IMR-90 (cell line): ENCODE measurements at regions not wholly inside any gene's neighbourhood (a gene's known extent, or its start where the extent isn't known, plus 50 kb on each side); places are given as distances from the start of the nearest gene placed in this dataset.

Experiments
- ATAC-seq: fragments of 200-7000 bp; cut with Tn5 transposase; 2 replicates; pipeline ENCODE4 v1.9.1; 2020; ENCODE audit warnings: low read depth, mild to moderate bottlenecking, moderate library complexity
- BruUV-seq: library from RNA; stranded (reverse); fragments of 400-500 nt; replicated peaks from 2 replicates; lab custom pipeline; 2021; lab: Mats Ljungman, UMichigan
- CTCF ChIA-PET: fragments of 300-600 bp; formaldehyde crosslinking; extraction: SDS; loops from one replicate; lab custom pipeline; 2021; ENCODE audit warnings: antibody characterized with exemption; lab: Yijun Ruan, JAX
- POLR2A ChIA-PET: fragments of 300-600 bp; sonication (Branson Sonifier 250); formaldehyde crosslinking; loops from one replicate; lab custom pipeline; 2022; ENCODE audit warnings: antibody characterized with exemption; ENCODE audit not compliant: unreplicated experiment; lab: Charles Lee
- DNase-seq: peaks from one replicate; pipeline ENCODE4 v3.0.0; 2013
- H2AFZ ChIP-seq: replicated peaks from 2 replicates; pipeline ENCODE3; 2013; ENCODE audit warnings: low read length, mild to moderate bottlenecking; ENCODE audit not compliant: poor library complexity
- H2AK5ac ChIP-seq: 2 replicates; pipeline ENCODE4 v1.6.1; 2013; ENCODE audit warnings: low read depth, low read length, inconsistent platforms
- H2AK9ac ChIP-seq: replicated peaks from 2 replicates; pipeline ENCODE3; 2013; ENCODE audit warnings: mild to moderate bottlenecking, low read depth, low read length, moderate library complexity; ENCODE audit not compliant: poor library complexity
- H2BK120ac ChIP-seq: 2 replicates; pipeline ENCODE4 v1.6.1; 2013; ENCODE audit warnings: low read depth, low read length, inconsistent platforms
- H2BK15ac ChIP-seq: 3 replicates; pipeline ENCODE4 v1.6.1; 2013; ENCODE audit warnings: low read depth, low read length, inconsistent platforms
- H2BK20ac ChIP-seq: 2 replicates; pipeline ENCODE4 v1.6.1; 2013; ENCODE audit warnings: low read depth, mild to moderate bottlenecking, inconsistent platforms, low read length, moderate library complexity
- H2BK5ac ChIP-seq: 2 replicates; pipeline ENCODE4 v1.6.1; 2013; ENCODE audit warnings: mild to moderate bottlenecking, low read depth, low read length, inconsistent platforms; ENCODE audit not compliant: poor library complexity, severe bottlenecking
- H3K14ac ChIP-seq: replicated peaks from 2 replicates; pipeline ENCODE4 v1.6.1; 2013; ENCODE audit warnings: low read depth, low read length, inconsistent platforms
- H3K18ac ChIP-seq: 2 replicates; pipeline ENCODE4 v1.6.1; 2013; ENCODE audit warnings: low read depth, low read length, control low read depth
- H3K23ac ChIP-seq: 2 replicates; pipeline ENCODE4 v1.6.1; 2013; ENCODE audit warnings: low read depth, low read length, inconsistent platforms
- H3K27ac ChIP-seq: 2 replicates; pipeline ENCODE4 v1.5.1; 2013; ENCODE audit warnings: mild to moderate bottlenecking, control low read depth, low read length; ENCODE audit not compliant: insufficient read depth
- H3K27me3 ChIP-seq: 2 replicates; pipeline ENCODE4 v1.6.1; 2013; ENCODE audit warnings: low read length; ENCODE audit not compliant: control insufficient read depth, insufficient read depth
- H3K36me3 ChIP-seq: 2 replicates; pipeline ENCODE4 v1.6.1; 2013; ENCODE audit warnings: low read length, mixed read lengths; ENCODE audit not compliant: control insufficient read depth, insufficient read depth
- H3K4ac ChIP-seq: 2 replicates; pipeline ENCODE4 v1.6.1; 2013; ENCODE audit warnings: low read depth, low read length, inconsistent platforms
- H3K4me1 ChIP-seq: 2 replicates; pipeline ENCODE4 v1.6.1; 2013; ENCODE audit warnings: low read length, mixed read lengths; ENCODE audit not compliant: control insufficient read depth, insufficient read depth
- H3K4me2 ChIP-seq: 2 replicates; pipeline ENCODE4 v1.6.1; 2013; ENCODE audit warnings: low read depth, mild to moderate bottlenecking, control low read depth, low read length, moderate library complexity
- H3K4me3 ChIP-seq: 2 replicates; pipeline ENCODE4 v1.5.1; 2013; ENCODE audit warnings: low read depth, mild to moderate bottlenecking, control low read depth, low read length, moderate library complexity; ENCODE audit not compliant: insufficient read depth
- H3K56ac ChIP-seq: 2 replicates; pipeline ENCODE4 v1.6.1; 2013; ENCODE audit warnings: low read length, inconsistent platforms; ENCODE audit not compliant: insufficient read depth; ENCODE audit errors: extremely low read depth
- H3K79me1 ChIP-seq, 2 experiments: 2 replicates each; pipeline ENCODE4 v1.6.1; 2013; ENCODE audit warnings: low read length in 2 of 2, inconsistent platforms in 1 of 2, low read depth in 1 of 2
- H3K9ac ChIP-seq: 2 replicates; pipeline ENCODE4 v1.6.1; 2013; ENCODE audit warnings: low read depth, low read length, control low read depth
- H3K9me1 ChIP-seq: 2 replicates; pipeline ENCODE4 v1.6.1; 2013; ENCODE audit warnings: low read length, inconsistent platforms; ENCODE audit not compliant: insufficient read depth
- H3K9me3 ChIP-seq: 2 replicates; pipeline ENCODE4 v1.6.1; 2013; ENCODE audit warnings: low read length; ENCODE audit not compliant: control insufficient read depth, insufficient read depth
- H4K20me1 ChIP-seq: 2 replicates; pipeline ENCODE4 v1.6.1; 2013; ENCODE audit warnings: low read length, inconsistent platforms; ENCODE audit not compliant: insufficient read depth
- H4K5ac ChIP-seq: 2 replicates; pipeline ENCODE4 v1.6.1; 2013; ENCODE audit warnings: mild to moderate bottlenecking, low read depth, low read length, control low read depth
- H4K8ac ChIP-seq, 2 experiments: 2 replicates each; pipeline ENCODE4 v1.6.1; 2013; ENCODE audit warnings: low read depth in 2 of 2, low read length in 2 of 2, control low read depth in 1 of 2, inconsistent platforms in 1 of 2
- H4K91ac ChIP-seq: 2 replicates; pipeline ENCODE4 v1.6.1; 2013; ENCODE audit warnings: low read depth, low read length, inconsistent platforms; ENCODE audit not compliant: insufficient read depth
- FOS ChIP-seq: fragments of 150-350 bp; IDR thresholded peaks from 2 replicates; pipeline ENCODE4 v1.6.1; 2016; ENCODE audit warnings: low read depth, low read length
- NFE2L2 ChIP-seq: fragments of 150-350 bp; IDR thresholded peaks from 2 replicates; pipeline ENCODE4 v1.6.1; 2016; ENCODE audit warnings: low read depth, mild to moderate bottlenecking, low read length
- RAD21 ChIP-seq: IDR thresholded peaks from 2 replicates; pipeline ENCODE4 v1.6.1; 2012; ENCODE audit warnings: low read length, improper control_type of control experiment
- RCOR1 ChIP-seq: IDR thresholded peaks from 2 replicates; pipeline ENCODE4 v1.6.1; 2012; ENCODE audit warnings: mild to moderate bottlenecking, low read length, improper control_type of control experiment; ENCODE audit not compliant: insufficient replicate concordance
- SMC3 ChIP-seq: fragments of 150-350 bp; IDR thresholded peaks from 2 replicates; pipeline ENCODE4 v1.6.1; 2016; ENCODE audit warnings: low read depth, mild to moderate bottlenecking, antibody characterized with exemption, low read length, moderate library complexity
- WGBS, 2 experiments: methylation state at CpG; one replicate each; pipeline versions ENCODE4 v1.1.5 to v1.1.7; 2013; ENCODE audit warnings: missing lambda C conversion rate in 2 of 2; ENCODE audit not compliant: insufficient read length in 1 of 2; ENCODE audit errors: extremely low coverage in 2 of 2; 5-methylcytosine and 5-hydroxymethylcytosine counted together
- dilution Hi-C: fragments of 300-500 bp; cut with HindIII; formaldehyde crosslinking; loops from one replicate; pipeline ENCODE4 v1.14.3; 2018; ENCODE audit warnings: low sequenced_read_pairs; ENCODE audit not compliant: unreplicated experiment
- in situ Hi-C: fragments of 300-500 bp; cut with MboI; formaldehyde crosslinking; loops from 3 replicates; pipeline ENCODE4 v1.14.3; 2019; ENCODE audit warnings: low sequenced_read_pairs, inconsistent platforms, mixed read lengths
- intact Hi-C: fragments of 100-400 bp; cut with micrococcal nuclease; formaldehyde crosslinking; loops from 2 replicates; pipeline ENCODE4 v1.10.0; 2022
- TF ChIP-seq, protein P1 (sequence below): fragments of 150-350 bp; IDR thresholded peaks from 2 replicates; pipeline ENCODE4 v1.6.1; 2016; ENCODE audit warnings: low read depth, mild to moderate bottlenecking, low read length, moderate library complexity, borderline replicate concordance
- TF ChIP-seq, protein P2 (sequence below): conservative IDR thresholded peaks from 2 replicates; pipeline ENCODE4 v1.5.1; 2012; ENCODE audit warnings: mild to moderate bottlenecking, low read depth, low read length, improper control_type of control experiment

DNA sequence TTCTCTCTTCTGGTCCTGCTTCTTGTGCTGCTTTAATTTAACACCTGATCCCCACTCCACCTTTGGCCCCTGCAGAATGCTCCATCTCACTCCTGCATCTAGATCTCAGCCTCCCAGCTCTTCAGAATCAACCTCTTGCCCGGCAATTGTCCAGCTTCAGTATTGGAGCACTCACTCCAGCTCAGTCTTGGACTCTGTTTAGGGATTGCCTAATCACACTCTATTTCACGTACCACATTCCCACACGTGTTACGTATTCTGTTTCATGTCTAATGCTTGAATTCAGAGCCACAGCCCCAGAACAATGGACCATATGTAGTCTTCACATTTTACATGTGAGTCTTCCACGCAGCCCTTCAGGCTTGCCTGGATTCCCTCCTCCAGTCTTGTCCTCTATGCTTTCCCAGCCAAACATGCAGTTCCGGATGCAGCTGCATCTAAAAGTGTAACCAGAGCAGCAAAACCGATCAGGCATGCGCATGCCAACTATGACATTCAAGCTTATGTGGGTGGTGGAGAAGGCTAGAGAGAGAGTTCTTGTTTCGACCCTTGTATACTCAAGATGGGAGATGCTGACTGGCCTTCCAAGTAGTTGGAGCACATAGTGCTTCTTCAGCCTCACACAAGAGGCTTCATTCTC is 105.2 kb upstream of the FAM9A start:
- dilution Hi-C loops, result no loop called here
- intact Hi-C loops, result no loop called here
- H3K27me3 ChIP-seq, result peaks cover 7% of the 10 kb centered on the region; the same call in 1 of the 2 replicates
- no peaks in the 10 kb centered on the region for H3K9me3 ChIP-seq
- TF ChIP-seq, protein P1, sequence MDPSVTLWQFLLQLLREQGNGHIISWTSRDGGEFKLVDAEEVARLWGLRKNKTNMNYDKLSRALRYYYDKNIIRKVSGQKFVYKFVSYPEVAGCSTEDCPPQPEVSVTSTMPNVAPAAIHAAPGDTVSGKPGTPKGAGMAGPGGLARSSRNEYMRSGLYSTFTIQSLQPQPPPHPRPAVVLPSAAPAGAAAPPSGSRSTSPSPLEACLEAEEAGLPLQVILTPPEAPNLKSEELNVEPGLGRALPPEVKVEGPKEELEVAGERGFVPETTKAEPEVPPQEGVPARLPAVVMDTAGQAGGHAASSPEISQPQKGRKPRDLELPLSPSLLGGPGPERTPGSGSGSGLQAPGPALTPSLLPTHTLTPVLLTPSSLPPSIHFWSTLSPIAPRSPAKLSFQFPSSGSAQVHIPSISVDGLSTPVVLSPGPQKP, result no peak
- TF ChIP-seq FOS, result no peak
- TF ChIP-seq, protein P2, sequence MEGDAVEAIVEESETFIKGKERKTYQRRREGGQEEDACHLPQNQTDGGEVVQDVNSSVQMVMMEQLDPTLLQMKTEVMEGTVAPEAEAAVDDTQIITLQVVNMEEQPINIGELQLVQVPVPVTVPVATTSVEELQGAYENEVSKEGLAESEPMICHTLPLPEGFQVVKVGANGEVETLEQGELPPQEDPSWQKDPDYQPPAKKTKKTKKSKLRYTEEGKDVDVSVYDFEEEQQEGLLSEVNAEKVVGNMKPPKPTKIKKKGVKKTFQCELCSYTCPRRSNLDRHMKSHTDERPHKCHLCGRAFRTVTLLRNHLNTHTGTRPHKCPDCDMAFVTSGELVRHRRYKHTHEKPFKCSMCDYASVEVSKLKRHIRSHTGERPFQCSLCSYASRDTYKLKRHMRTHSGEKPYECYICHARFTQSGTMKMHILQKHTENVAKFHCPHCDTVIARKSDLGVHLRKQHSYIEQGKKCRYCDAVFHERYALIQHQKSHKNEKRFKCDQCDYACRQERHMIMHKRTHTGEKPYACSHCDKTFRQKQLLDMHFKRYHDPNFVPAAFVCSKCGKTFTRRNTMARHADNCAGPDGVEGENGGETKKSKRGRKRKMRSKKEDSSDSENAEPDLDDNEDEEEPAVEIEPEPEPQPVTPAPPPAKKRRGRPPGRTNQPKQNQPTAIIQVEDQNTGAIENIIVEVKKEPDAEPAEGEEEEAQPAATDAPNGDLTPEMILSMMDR, result no peak
- TF ChIP-seq RAD21, result no peak
- no peak for TF ChIP-seq RCOR1
- no peak for TF ChIP-seq NFE2L2
- no peak for TF ChIP-seq SMC3
- H3K9me1 ChIP-seq, result no peaks in the 10 kb centered on the region
- H4K8ac ChIP-seq, result no peak overlapping the region
- no peak overlapping the region for H3K23ac ChIP-seq
- no peak overlapping the region for H3K4me3 ChIP-seq
- BruUV-seq, result no TSS peak
- H3K79me1 ChIP-seq, result no peaks in the 10 kb centered on the region
- H2AFZ ChIP-seq, result no peak overlapping the region
- DNase-seq, result no peak
- ATAC-seq, result no peak
- H3K27ac ChIP-seq, result no peak overlapping the region
- no peak overlapping the region for H2AK9ac ChIP-seq
- H3K18ac ChIP-seq, result no peak overlapping the region
- no peak overlapping the region for H4K91ac ChIP-seq
- in situ Hi-C loops, result no loop called here
- no peak overlapping the region for H3K4ac ChIP-seq
- no peak overlapping the region for H2BK5ac ChIP-seq
- ChIA-PET POLR2A (no interaction called here), CTCF (no interaction called here)
- no peak overlapping the region for H3K56ac ChIP-seq
- no peak overlapping the region for H2BK15ac ChIP-seq
- no peak overlapping the region for H2AK5ac ChIP-seq
- WGBS, 2 experiments, result 44% methylated on average over 4 of the region's 9 CpGs; no CpG with 5 or more reads in 1 of the 2 experiments
- H2BK120ac ChIP-seq, result no peak overlapping the region
- H3K36me3 ChIP-seq, result no peaks in the 10 kb centered on the region
- H2BK20ac ChIP-seq, result no peak overlapping the region
- no peaks in the 10 kb centered on the region for H4K20me1 ChIP-seq
- H3K9ac ChIP-seq, result no peak overlapping the region
- no peak overlapping the region for H4K5ac ChIP-seq
- H3K4me1 ChIP-seq, result no peaks in the 10 kb centered on the region
- no peak overlapping the region for H3K4me2 ChIP-seq
- no peak overlapping the region for H3K14ac ChIP-seq
